Upper lobe of left lung (tissue), 6 donors: ENCODE measurements at regions not wholly inside any gene's neighbourhood (a gene's known extent, or its start where the extent isn't known, plus 50 kb on each side); places are given as distances from the start of the nearest gene placed in this dataset.

Experiments
- ATAC-seq, 2 donors: fragments of 200-7000 bp; cut with Tn5 transposase; one replicate each; pipeline ENCODE4 v1.9.1; 2022; ENCODE audit warnings: mild to moderate bottlenecking in 2 of 2, moderate library complexity in 2 of 2; ENCODE audit not compliant: low FRiP score in 2 of 2
- DNase-seq, 2 donors: peaks; one replicate each; pipeline ENCODE4 v3.0.0-alpha.2; 2019 to 2020
- H3K27ac ChIP-seq, 4 donors: fragments of 200-600 bp; sonication (generic); one replicate each; pipeline ENCODE4 v1.5.1; 2016 to 2019
- H3K27me3 ChIP-seq, 4 donors: fragments of 200-600 bp; sonication (generic); one replicate each; pipeline ENCODE4 v1.5.1; 2017 to 2019
- H3K36me3 ChIP-seq, 4 donors: fragments of 200-600 bp; sonication (generic); one replicate each; pipeline ENCODE4 v1.5.1; 2016 to 2019
- H3K4me1 ChIP-seq, 4 donors: fragments of 200-600 bp; sonication (generic); one replicate each; pipeline ENCODE4 v1.5.1; 2018 to 2019
- H3K4me3 ChIP-seq, 4 donors: fragments of 200-600 bp; sonication (generic); one replicate each; pipeline ENCODE4 v1.5.1; 2017 to 2019; ENCODE audit warnings: mild to moderate bottlenecking in 2 of 4, moderate library complexity in 1 of 4
- H3K9me3 ChIP-seq, 4 donors: fragments of 200-600 bp; sonication (generic); one replicate each; pipeline ENCODE4 v1.5.1; 2018 to 2019
- EP300 ChIP-seq, 4 donors: sonication (generic); formaldehyde crosslinking; IDR thresholded peaks; one replicate each; pipeline ENCODE4 v1.5.1; 2017; ENCODE audit warnings: antibody characterized with exemption in 4 of 4, control low read depth in 2 of 4
- POLR2A ChIP-seq, 4 donors: fragments of 450-650 bp; IDR thresholded peaks; one replicate each; pipeline ENCODE4 v1.5.1; 2016 to 2017; ENCODE audit warnings: antibody characterized with exemption in 4 of 4, mild to moderate bottlenecking in 2 of 4
- POLR2AphosphoS5 ChIP-seq, 2 donors: sonication (generic); formaldehyde crosslinking; IDR thresholded peaks; one replicate each; pipeline ENCODE4 v1.5.1; 2017; ENCODE audit warnings: antibody characterized with exemption in 2 of 2
- WGBS, 2 donors: methylation state at CpG; one replicate each; pipeline ENCODE4 v1.1.5; 2017 to 2018; 5-methylcytosine and 5-hydroxymethylcytosine counted together
- TF ChIP-seq, protein P1 (sequence below), 6 experiments: fragments of 450-650 bp in 4 of 6; fragments of 200-600 bp in 2 of 6; sonication (generic) in 2 of 6; IDR thresholded peaks; one replicate each; pipeline ENCODE4 v1.5.1; 2016 to 2019; ENCODE audit warnings: antibody characterized with exemption in 6 of 6
- donor health status: DM: no; HTN: no; CAD: no; lungs with moderate emphysema.
- donor health status: DM: no; HTN: yes; CAD: no; lungs with severe emphysema.

DNA sequence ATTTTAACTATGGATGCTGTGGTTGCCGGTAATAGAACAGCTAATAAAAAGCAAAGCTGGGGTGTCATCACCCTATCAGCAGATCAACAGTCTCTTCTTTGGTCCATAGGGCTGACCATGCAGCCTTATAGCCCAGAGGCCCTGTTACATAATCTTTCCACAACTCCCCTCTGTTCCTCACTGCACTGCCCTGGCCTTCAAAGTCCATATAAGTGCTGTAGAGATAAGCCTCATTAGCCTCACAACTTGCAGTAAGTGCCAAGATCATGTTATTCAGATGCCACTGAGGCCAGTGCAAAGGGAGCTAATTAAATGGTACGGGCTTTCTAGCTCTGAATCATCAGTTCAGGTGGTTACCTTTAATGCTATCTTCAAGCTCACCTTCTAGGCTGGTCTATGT, 89.7 kb upstream of the CXCR4 start:
- WGBS, 2 donors = 70 to 79% methylated on average over 2 of the region's 2 CpGs
- ATAC-seq (peak in 1 of 2 donors; percentile 12), DNase-seq (no peak)
- Histone ChIP-seq H3K9me3 (peaks cover 0 to 6% (median 0%) of the 10 kb centered on the region in 4 donors), H3K27ac (peak overlapping the region in 1 of 4 donors; percentile 57), H3K36me3 (no peaks in the 10 kb centered on the region), H3K4me1 (peaks cover 0 to 10% (median 0%) of the 10 kb centered on the region in 4 donors), H3K27me3 (no peaks in the 10 kb centered on the region), H3K4me3 (no peak overlapping the region)
- TF ChIP-seq POLR2AphosphoS5 (IDR thresholded peaks at IDR 0.05) = no peak
- no peak for TF ChIP-seq POLR2A (IDR thresholded peaks at IDR 0.05)
- TF ChIP-seq, protein P1, sequence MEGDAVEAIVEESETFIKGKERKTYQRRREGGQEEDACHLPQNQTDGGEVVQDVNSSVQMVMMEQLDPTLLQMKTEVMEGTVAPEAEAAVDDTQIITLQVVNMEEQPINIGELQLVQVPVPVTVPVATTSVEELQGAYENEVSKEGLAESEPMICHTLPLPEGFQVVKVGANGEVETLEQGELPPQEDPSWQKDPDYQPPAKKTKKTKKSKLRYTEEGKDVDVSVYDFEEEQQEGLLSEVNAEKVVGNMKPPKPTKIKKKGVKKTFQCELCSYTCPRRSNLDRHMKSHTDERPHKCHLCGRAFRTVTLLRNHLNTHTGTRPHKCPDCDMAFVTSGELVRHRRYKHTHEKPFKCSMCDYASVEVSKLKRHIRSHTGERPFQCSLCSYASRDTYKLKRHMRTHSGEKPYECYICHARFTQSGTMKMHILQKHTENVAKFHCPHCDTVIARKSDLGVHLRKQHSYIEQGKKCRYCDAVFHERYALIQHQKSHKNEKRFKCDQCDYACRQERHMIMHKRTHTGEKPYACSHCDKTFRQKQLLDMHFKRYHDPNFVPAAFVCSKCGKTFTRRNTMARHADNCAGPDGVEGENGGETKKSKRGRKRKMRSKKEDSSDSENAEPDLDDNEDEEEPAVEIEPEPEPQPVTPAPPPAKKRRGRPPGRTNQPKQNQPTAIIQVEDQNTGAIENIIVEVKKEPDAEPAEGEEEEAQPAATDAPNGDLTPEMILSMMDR (IDR thresholded peaks at IDR 0.05) = no peak
- TF ChIP-seq EP300 (IDR thresholded peaks at IDR 0.05) = no peak

DNA sequence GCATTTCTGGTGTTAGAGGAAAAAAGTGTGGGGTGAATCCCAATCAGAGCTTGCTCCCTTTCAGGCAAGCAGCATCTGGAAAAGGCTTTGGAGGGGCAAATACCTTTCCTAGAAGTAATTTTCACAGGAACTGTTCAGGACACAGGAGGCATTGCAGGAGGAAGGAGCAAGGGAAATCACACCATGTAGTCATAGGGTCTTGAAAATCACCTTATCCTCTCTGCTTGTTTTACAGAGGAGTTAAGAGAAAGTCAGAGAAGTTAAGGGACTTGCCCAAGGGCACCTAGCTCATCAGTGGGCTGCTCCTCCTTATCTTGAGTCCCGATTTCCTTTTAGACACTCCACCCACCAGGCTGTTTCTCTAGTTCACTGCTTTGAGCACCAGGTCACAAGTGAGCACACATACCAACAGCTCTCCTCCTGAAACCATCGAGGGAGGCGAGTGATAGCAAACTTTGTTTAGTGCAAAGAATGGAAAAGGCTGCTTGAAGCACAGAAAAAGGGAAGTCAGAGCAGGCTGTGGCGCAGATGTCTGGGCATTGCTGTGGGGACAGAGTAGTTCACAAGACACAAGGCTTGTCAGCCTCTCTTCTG, 89.2 kb upstream of the CXCR4 start:
- H3K27me3 ChIP-seq = no peaks in the 10 kb centered on the region
- WGBS, 2 donors = 50 to 52% methylated on average over 4 of the region's 4 CpGs

DNA sequence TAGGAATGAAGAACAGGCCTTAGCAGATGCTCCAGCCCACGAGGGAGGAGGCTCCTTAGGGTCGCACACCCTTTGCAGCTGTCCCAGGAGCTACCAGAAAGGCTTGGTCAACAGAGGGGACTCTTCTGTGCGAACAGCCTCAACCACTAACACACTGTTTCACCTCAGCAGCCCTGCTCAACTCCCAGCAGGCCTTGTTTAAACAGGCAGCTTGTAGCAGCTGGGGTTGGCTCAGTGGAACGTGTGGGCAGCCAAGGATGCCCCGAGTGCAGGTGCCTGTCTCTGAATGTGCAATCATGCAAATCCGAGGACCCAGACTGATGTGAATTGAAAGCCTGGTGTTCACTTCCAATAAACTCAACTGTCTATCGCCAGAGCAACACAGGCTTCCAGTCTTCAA, 88.7 kb upstream of the CXCR4 start:
- H3K4me1 ChIP-seq = peaks cover 0 to 10% (median 0%) of the 10 kb centered on the region in 4 donors
- H3K27me3 ChIP-seq = no peaks in the 10 kb centered on the region
- no peak overlapping the region for H3K4me3 ChIP-seq
- H3K9me3 ChIP-seq = peaks cover 0 to 9% (median 3%) of the 10 kb centered on the region in 4 donors
- DNase-seq = peak in 1 of 2 donors; percentile 1
- no peak for TF ChIP-seq POLR2AphosphoS5 (IDR thresholded peaks at IDR 0.05)
- TF ChIP-seq POLR2A (IDR thresholded peaks at IDR 0.05) = no peak
- TF ChIP-seq EP300 (IDR thresholded peaks at IDR 0.05) = no peak
- TF ChIP-seq, protein P1 (IDR thresholded peaks at IDR 0.05) = no peak
- no peaks in the 10 kb centered on the region for H3K36me3 ChIP-seq
- peak overlapping the region in 1 of 4 donors; percentile 57 for H3K27ac ChIP-seq
- 81 to 83% methylated on average over 4 to 7 of the region's 7 CpGs for WGBS, 2 donors
- ATAC-seq = no peak

More for the DNA sequence above, 89.2 kb upstream of the CXCR4 start:
- peaks cover 0 to 8% (median 1%) of the 10 kb centered on the region in 4 donors for H3K9me3 ChIP-seq
- peak in 1 of 2 donors; percentile 69 for ATAC-seq
- no peak overlapping the region for H3K4me3 ChIP-seq
- peak in 1 of 2 donors; percentile 62 for DNase-seq
- peaks cover 0 to 10% (median 0%) of the 10 kb centered on the region in 4 donors for H3K4me1 ChIP-seq
- H3K36me3 ChIP-seq = no peaks in the 10 kb centered on the region
- H3K27ac ChIP-seq = peak overlapping the region in 1 of 4 donors; percentile 57
- TF ChIP-seq POLR2A (IDR thresholded peaks at IDR 0.05) = peak in 1 of 4 donors; percentile 29
- no peak for TF ChIP-seq POLR2AphosphoS5 (IDR thresholded peaks at IDR 0.05)
- TF ChIP-seq, protein P1 (IDR thresholded peaks at IDR 0.05) = no peak
- no peak for TF ChIP-seq EP300 (IDR thresholded peaks at IDR 0.05)

DNA sequence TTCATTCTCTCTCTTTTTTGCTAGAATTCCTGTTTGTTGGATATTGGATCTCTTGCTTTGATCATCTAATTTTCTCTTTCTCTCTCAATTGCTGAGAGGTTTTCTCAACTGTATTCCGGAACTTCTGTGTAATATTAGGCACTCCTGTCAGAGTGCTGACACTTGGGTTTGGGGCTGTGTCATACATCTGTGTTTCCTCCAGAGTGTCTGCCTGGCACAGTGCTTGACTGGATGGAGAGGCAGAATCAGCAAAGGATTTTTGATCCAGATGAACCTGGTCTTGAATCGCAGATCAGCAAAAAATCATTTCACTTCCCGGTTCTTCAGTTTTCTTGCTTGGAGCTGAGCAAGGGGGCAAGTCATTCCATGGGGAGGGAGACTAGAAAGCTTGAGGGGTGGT, 87.7 kb upstream of the CXCR4 start:
- no peaks in the 10 kb centered on the region for H3K36me3 ChIP-seq
- DNase-seq (no peak), ATAC-seq (peak in 1 of 2 donors; percentile 75)
- H3K27me3 ChIP-seq = no peaks in the 10 kb centered on the region
- TF ChIP-seq, protein P1 (IDR thresholded peaks at IDR 0.05) = no peak
- peak in 1 of 4 donors; percentile 59 for TF ChIP-seq POLR2A (IDR thresholded peaks at IDR 0.05)
- H3K4me1 ChIP-seq = peaks cover 0 to 10% (median 0%) of the 10 kb centered on the region in 4 donors
- peaks cover 0 to 9% (median 3%) of the 10 kb centered on the region in 4 donors for H3K9me3 ChIP-seq
- peak overlapping the region in 1 of 4 donors; percentile 59 for H3K27ac ChIP-seq
- 87 to 96% methylated on average over 3 of the region's 3 CpGs for WGBS, 2 donors
- no peak overlapping the region for H3K4me3 ChIP-seq

DNA sequence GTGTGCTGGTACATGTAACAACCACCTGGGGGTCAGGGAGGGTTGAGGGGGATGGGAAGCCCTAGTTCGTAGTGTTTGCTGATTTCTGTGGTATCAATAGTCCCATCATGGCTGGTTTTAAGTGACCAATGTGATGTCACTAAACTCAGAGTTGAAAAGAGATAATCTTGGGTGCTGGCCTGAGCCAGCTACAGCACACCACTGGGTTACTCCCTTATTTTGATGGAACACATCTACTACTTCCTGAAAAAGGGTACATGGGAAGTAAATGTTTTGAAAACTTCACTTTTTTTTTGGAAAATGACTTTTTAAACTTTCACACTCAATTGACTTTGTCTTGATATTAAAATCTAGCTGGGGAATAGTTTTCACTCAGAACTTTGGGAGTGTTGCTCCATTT, 87.0 kb upstream of the CXCR4 start:
- TF ChIP-seq POLR2AphosphoS5 (IDR thresholded peaks at IDR 0.05) = no peak
- TF ChIP-seq, protein P1 (IDR thresholded peaks at IDR 0.05) = no peak
- Histone ChIP-seq H3K4me3 (no peak overlapping the region), H3K4me1 (peaks cover 0 to 10% (median 0%) of the 10 kb centered on the region in 4 donors), H3K27me3 (no peaks in the 10 kb centered on the region), H3K36me3 (no peaks in the 10 kb centered on the region), H3K9me3 (peaks cover 0 to 6% (median 2%) of the 10 kb centered on the region in 4 donors), H3K27ac (peak overlapping the region in 1 of 4 donors; percentile 59)
- ATAC-seq (peak in 1 of 2 donors; percentile 63), DNase-seq (no peak)
- 73 to 90% methylated on average over 1 of the region's 1 CpG for WGBS, 2 donors
